Heart left ventricle (tissue), 13 donors: ENCODE measurements at regions not wholly inside any gene's neighbourhood (a gene's known extent, or its start where the extent isn't known, plus 50 kb on each side); places are given as distances from the start of the nearest gene placed in this dataset.

Experiments used
- CTCF ChIP-seq, 12 donors: fragments of 200-600 bp; sonication (generic) in 4 of 12; IDR thresholded peaks; one replicate each; pipeline versions ENCODE4 v1.5.0 to v1.8.0; 2018 to 2022; ENCODE audit warnings: antibody characterized with exemption in 12 of 12, mild to moderate bottlenecking in 5 of 12
- POLR2A ChIP-seq, 2 donors: fragments of 450-650 bp; IDR thresholded peaks; one replicate each; pipeline ENCODE4 v1.6.1; 2017; ENCODE audit warnings: antibody characterized with exemption in 2 of 2, mild to moderate bottlenecking in 2 of 2, moderate library complexity in 2 of 2
- donor health status: ischemic (EF 13 %, LVEDD 7.1; RV severe dilation, severe dysfunction).
- donor health status: DM: no; HTN: yes; CAD: no.
- donor health status: DM: no; HTN: no; CAD: no.
- donor health status: ischemic (EF 25% LVEDD 6.9; RV normal size, moderate dysfunction).
- donor health status: ischemic (EF 25% LVEDD 5.7; RV mildly dilated, moderate dysfunction).
- donor health status: ischemic (EF 35%, LVEDD 5.7; RV mildly dilated, moderate dysfunction).
- donor health status: nonischemic (EF 11% LVEDD 7.7; RV severe dilation, severe dysfunction).
- donor health status: DM: yes; HTN: yes; CAD: no.
- donor health status: PGD.
- donor health status: ischemic (EF 29% LVEDD 5.4; RV normal size, mild dysfunction).
- donor health status: nonischemic (EF 23%, LVEDD 6.1; RV moderate dilation, normal function).

GRCh38 chr2:57696016-57696415 is 350.6 kb upstream of the VRK2 start:
- TF ChIP-seq CTCF (IDR thresholded peaks at IDR 0.05): no peak
- no peak for TF ChIP-seq POLR2A (IDR thresholded peaks at IDR 0.05)
